ENCODE measurements at regions not wholly inside any gene's neighbourhood (a gene's known extent, or its start where the extent isn't known, plus 50 kb on each side); places are given as distances from the start of the nearest gene placed in this dataset.

DNA sequence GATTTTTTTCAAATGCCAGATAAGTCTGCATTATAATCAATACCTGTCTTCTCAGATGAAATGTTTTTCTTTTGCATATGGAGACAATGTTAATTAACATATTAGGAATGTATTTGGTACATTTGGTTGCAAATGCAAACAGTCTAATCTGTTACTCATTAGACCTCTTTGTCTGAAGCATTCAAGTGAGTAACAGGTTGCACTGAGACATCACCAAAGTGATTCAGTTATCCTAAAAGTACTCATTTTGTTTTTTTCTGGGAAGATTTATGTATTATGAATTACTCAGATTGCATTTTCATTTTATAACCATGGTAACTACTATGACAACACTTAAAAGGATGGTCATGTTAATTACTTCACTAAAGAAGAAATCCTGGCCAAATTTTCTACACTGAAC, 513.6 kb downstream of the HTR7 start:
- TF ChIP-seq, protein P1, sequence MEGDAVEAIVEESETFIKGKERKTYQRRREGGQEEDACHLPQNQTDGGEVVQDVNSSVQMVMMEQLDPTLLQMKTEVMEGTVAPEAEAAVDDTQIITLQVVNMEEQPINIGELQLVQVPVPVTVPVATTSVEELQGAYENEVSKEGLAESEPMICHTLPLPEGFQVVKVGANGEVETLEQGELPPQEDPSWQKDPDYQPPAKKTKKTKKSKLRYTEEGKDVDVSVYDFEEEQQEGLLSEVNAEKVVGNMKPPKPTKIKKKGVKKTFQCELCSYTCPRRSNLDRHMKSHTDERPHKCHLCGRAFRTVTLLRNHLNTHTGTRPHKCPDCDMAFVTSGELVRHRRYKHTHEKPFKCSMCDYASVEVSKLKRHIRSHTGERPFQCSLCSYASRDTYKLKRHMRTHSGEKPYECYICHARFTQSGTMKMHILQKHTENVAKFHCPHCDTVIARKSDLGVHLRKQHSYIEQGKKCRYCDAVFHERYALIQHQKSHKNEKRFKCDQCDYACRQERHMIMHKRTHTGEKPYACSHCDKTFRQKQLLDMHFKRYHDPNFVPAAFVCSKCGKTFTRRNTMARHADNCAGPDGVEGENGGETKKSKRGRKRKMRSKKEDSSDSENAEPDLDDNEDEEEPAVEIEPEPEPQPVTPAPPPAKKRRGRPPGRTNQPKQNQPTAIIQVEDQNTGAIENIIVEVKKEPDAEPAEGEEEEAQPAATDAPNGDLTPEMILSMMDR (IDR thresholded peaks at IDR 0.05): no peak
- no peak for TF ChIP-seq EZH2 (IDR thresholded peaks at IDR 0.05; ENCODE audit: borderline replicate concordance, insufficient read depth, low read depth, low read length, poor library complexity, severe bottlenecking)

Data from B cell (primary cell).